B cell (primary cell): ENCODE measurements at regions not wholly inside any gene's neighbourhood (a gene's known extent, or its start where the extent isn't known, plus 50 kb on each side); places are given as distances from the start of the nearest gene placed in this dataset.

Source experiments
- ATAC-seq: fragments of 200-7000 bp; cut with Tn5 transposase; one replicate; pipeline ENCODE4 v1.10.0; 2021; ENCODE audit warnings: low read depth, mild to moderate bottlenecking, moderate number of reproducible peaks, moderate library complexity
- CTCF ChIA-PET: fragments of 350-600 bp; sonication (Branson Sonifier 250); formaldehyde crosslinking; loops from one replicate; lab custom pipeline; 2021; ENCODE audit warnings: antibody characterized with exemption, inconsistent platforms; lab: Charles Lee
- POLR2A ChIA-PET: fragments of 350-600 bp; sonication (Branson Sonifier 250); formaldehyde crosslinking; loops from one replicate; lab custom pipeline; 2021; ENCODE audit warnings: antibody characterized with exemption; lab: Charles Lee
- DNase-seq: peaks from one replicate; pipeline ENCODE4 v3.0.0; 2013
- H2AFZ ChIP-seq: 2 replicates; pipeline ENCODE4 v1.6.1; 2012; ENCODE audit warnings: mild to moderate bottlenecking, low read depth, low read length; ENCODE audit not compliant: insufficient read depth, poor library complexity, severe bottlenecking
- H3K27ac ChIP-seq, 2 donors: 1 replicate in 1 of 2; 2 replicates in 1 of 2; pipeline ENCODE4 v1.5.1; 2012 to 2013; ENCODE audit warnings: low read length in 2 of 2, mild to moderate bottlenecking in 2 of 2, moderate library complexity in 1 of 2
- H3K27me3 ChIP-seq, 4 experiments: fragments of 200-600 bp in 1 of 4; sonication (generic) in 1 of 4; replicated peaks in 1 of 4; 1 replicate in 2 of 4; 2 replicates in 2 of 4; pipeline versions ENCODE4 v1.6.1 to v1.7.0; 2013 to 2016; ENCODE audit warnings: low read length in 3 of 4, mild to moderate bottlenecking in 2 of 4, mixed read lengths in 1 of 4, moderate library complexity in 1 of 4; ENCODE audit not compliant: insufficient read depth in 4 of 4, control insufficient read depth in 3 of 4; ENCODE audit errors: control extremely low read depth in 1 of 4
- H3K36me3 ChIP-seq, 2 experiments: replicated peaks in 1 of 2; 1 replicate in 1 of 2; 2 replicates in 1 of 2; pipeline versions ENCODE4 v1.6.1 to v1.7.1; 2013; ENCODE audit warnings: low read length in 1 of 2; ENCODE audit not compliant: insufficient read depth in 2 of 2, control insufficient read depth in 1 of 2; ENCODE audit errors: control extremely low read depth in 1 of 2, extremely low read depth in 1 of 2
- H3K4me1 ChIP-seq, 2 donors: fragments of 200-600 bp in 1 of 2; sonication (generic) in 1 of 2; 1 replicate in 1 of 2; 2 replicates in 1 of 2; pipeline versions ENCODE4 v1.5.1 to v1.6.1; 2013 to 2017; ENCODE audit warnings: low read length in 2 of 2; ENCODE audit not compliant: control insufficient read depth in 2 of 2, insufficient read depth in 2 of 2
- H3K4me2 ChIP-seq: replicated peaks from 2 replicates; pipeline ENCODE3; 2012; ENCODE audit warnings: mild to moderate bottlenecking, low read depth, low read length; ENCODE audit not compliant: poor library complexity, severe bottlenecking
- H3K4me3 ChIP-seq, 5 experiments: fragments of 200-600 bp in 1 of 5; sonication (generic) in 1 of 5; 1 replicate in 3 of 5; 2 replicates in 2 of 5; pipeline versions ENCODE4 v1.5.1 to v1.7.0; 2011 to 2016; ENCODE audit warnings: low read length in 4 of 5, mild to moderate bottlenecking in 4 of 5, low read depth in 2 of 5, control low read depth in 1 of 5, moderate library complexity in 1 of 5; ENCODE audit not compliant: insufficient read depth in 1 of 5; ENCODE audit errors: control extremely low read depth in 1 of 5, extremely low read depth in 1 of 5
- H3K79me2 ChIP-seq: fragments of 200-600 bp; sonication (generic); one replicate; pipeline ENCODE4 v1.6.0; 2016; ENCODE audit warnings: low read length; ENCODE audit not compliant: control insufficient read depth, insufficient read depth
- H3K9ac ChIP-seq: fragments of 200-600 bp; sonication (generic); 2 replicates; pipeline ENCODE4 v1.6.1; 2017; ENCODE audit warnings: mild to moderate bottlenecking, low read length, moderate library complexity
- H3K9me3 ChIP-seq, 3 donors: one replicate each; pipeline versions ENCODE4 v1.6.1 to v1.7.1; 2013; ENCODE audit warnings: low read length in 2 of 3; ENCODE audit not compliant: control insufficient read depth in 2 of 3, insufficient read depth in 1 of 3; ENCODE audit errors: control extremely low read depth in 1 of 3
- H4K20me1 ChIP-seq: 2 replicates; pipeline ENCODE4 v1.6.0; 2012; ENCODE audit warnings: mild to moderate bottlenecking, low read length; ENCODE audit not compliant: insufficient read depth, control insufficient read depth, poor library complexity, severe bottlenecking
- H3K27ac Mint-ChIP-seq: one replicate; pipeline ENCODE4 v1.8.0; 2021; ENCODE audit warnings: mixed read lengths
- H3K27me3 Mint-ChIP-seq: one replicate; pipeline ENCODE4 v1.8.0; 2021; ENCODE audit warnings: mixed read lengths
- H3K4me1 Mint-ChIP-seq: one replicate; pipeline ENCODE4 v1.8.0; 2021; ENCODE audit warnings: mixed read lengths
- H3K4me3 Mint-ChIP-seq: one replicate; pipeline ENCODE4 v1.8.0; 2021; ENCODE audit warnings: mixed read lengths
- H3K9me3 Mint-ChIP-seq: one replicate; pipeline ENCODE4 v1.8.0; 2022; ENCODE audit warnings: mixed read lengths; ENCODE audit not compliant: insufficient read depth
- CTCF ChIP-seq: fragments of 200-600 bp; IDR thresholded peaks from one replicate; pipeline ENCODE4 v1.8.0; 2022; ENCODE audit warnings: antibody characterized with exemption, mild to moderate bottlenecking
- EZH2 ChIP-seq: IDR thresholded peaks from 2 replicates; pipeline ENCODE4 v1.6.1; 2012; ENCODE audit warnings: borderline replicate concordance, low read depth, mild to moderate bottlenecking, moderate library complexity, low read length; ENCODE audit not compliant: insufficient read depth, poor library complexity, severe bottlenecking
- WGBS: methylation state at CpG from one replicate; pipeline ENCODE4 v1.1.5; 2013; ENCODE audit warnings: missing lambda C conversion rate; ENCODE audit not compliant: insufficient coverage; 5-methylcytosine and 5-hydroxymethylcytosine counted together
- intact Hi-C: fragments of 100-400 bp; cut with micrococcal nuclease; formaldehyde crosslinking; loops from one replicate; pipeline ENCODE4 v1.10.0; 2022

DNA sequence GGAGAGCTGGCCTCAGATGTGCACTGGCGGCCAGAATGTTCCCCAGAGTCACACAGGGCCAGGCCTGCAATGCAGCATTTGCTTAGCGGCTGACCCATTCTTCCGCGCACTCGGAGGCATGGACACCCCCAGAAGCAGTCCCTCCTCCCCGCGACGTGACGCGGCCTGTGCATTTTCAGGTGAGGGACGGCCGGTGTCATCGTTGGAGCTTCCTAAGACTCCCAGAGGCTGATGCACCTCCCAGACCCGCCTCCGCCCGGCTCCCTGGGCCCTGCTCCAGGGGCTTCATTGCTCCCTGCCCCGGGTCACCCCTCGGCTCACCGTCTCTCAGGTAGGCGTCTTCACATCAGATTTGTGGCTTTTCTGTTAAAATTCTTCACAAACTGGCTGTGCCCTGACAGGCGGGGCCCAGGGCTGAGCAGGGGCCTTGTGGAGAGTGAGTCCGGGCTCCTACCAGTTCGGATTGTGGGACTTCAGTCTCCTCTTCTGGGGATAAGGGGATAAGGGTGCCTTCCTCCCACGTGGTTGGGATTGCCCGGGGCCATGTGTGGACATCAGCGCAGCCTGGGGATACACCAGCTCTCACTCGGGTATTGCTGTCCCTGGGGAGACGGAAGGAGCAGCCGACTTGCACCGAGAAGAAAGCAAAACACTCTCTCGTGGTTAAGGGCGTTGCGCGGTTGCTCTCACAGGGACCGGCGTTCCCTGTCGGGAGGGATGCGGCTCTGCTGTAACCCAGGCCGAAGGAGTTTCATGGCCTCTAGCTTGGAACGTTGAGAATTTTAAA is 249.1 kb downstream of the ADGRD1 start:
- no peak for ATAC-seq
- 91% methylated on average over 39 of the region's 40 CpGs for whole genome bisulfite sequencing
- H3K27me3 Mint-ChIP-seq: no peaks in the 10 kb centered on the region
- Histone ChIP-seq H3K79me2 (no peaks in the 10 kb centered on the region), H4K20me1 (no peaks in the 10 kb centered on the region), H3K9me3 (no peaks in the 10 kb centered on the region), H3K4me1 (no peaks in the 10 kb centered on the region), H3K4me3 (no peak overlapping the region), H3K4me2 (no peak overlapping the region), H2AFZ (no peak overlapping the region), H3K9ac (no peak overlapping the region), H3K36me3 (no peaks in the 10 kb centered on the region), H3K27ac (no peak overlapping the region), H3K27me3 (no peaks in the 10 kb centered on the region)
- ChIA-PET CTCF (no interaction called here), POLR2A (no interaction called here)
- intact Hi-C loops: no loop called here
- no peak for DNase-seq
- H3K4me3 Mint-ChIP-seq: no peak overlapping the region
- no peaks in the 10 kb centered on the region for H3K4me1 Mint-ChIP-seq
- no peak overlapping the region for H3K27ac Mint-ChIP-seq
- H3K9me3 Mint-ChIP-seq: no peaks in the 10 kb centered on the region
- TF ChIP-seq EZH2: no peak
- TF ChIP-seq CTCF: no peak

GRCh38 chr12:131203666-131204415 is 250.1 kb downstream of the ADGRD1 start:
- H3K27me3 Mint-ChIP-seq: no peaks in the 10 kb centered on the region
- no peaks in the 10 kb centered on the region for H4K20me1 ChIP-seq
- H3K36me3 ChIP-seq: no peaks in the 10 kb centered on the region
- WGBS: 90% methylated on average over 22 of the region's 25 CpGs
- no peaks in the 10 kb centered on the region for H3K4me1 ChIP-seq
- H3K9ac ChIP-seq: no peak overlapping the region
- no peak overlapping the region for H3K27ac Mint-ChIP-seq
- H3K27me3 ChIP-seq: no peaks in the 10 kb centered on the region
- no peaks in the 10 kb centered on the region for H3K9me3 ChIP-seq
- DNase-seq (no peak), ATAC-seq (no peak)
- H3K4me3 Mint-ChIP-seq: no peak overlapping the region
- H3K4me2 ChIP-seq: no peak overlapping the region
- TF ChIP-seq CTCF: no peak
- TF ChIP-seq EZH2: no peak
- CTCF ChIA-PET: no interaction called here
- intact Hi-C loops: no loop called here
- no peaks in the 10 kb centered on the region for H3K9me3 Mint-ChIP-seq
- no peaks in the 10 kb centered on the region for H3K4me1 Mint-ChIP-seq
- POLR2A ChIA-PET: no interaction called here
- no peak overlapping the region for H3K27ac ChIP-seq
- no peak overlapping the region for H2AFZ ChIP-seq
- no peaks in the 10 kb centered on the region for H3K79me2 ChIP-seq
- no peak overlapping the region for H3K4me3 ChIP-seq
